Osteocyte (in vitro differentiated cells): ENCODE measurements at regions not wholly inside any gene's neighbourhood (a gene's known extent, or its start where the extent isn't known, plus 50 kb on each side); places are given as distances from the start of the nearest gene placed in this dataset.

Experiments used
- DNase-seq: peaks from one replicate; pipeline ENCODE4 v3.0.0; 2021; ENCODE audit warnings: mixed read lengths; ENCODE audit not compliant: unreplicated experiment; ENCODE audit errors: extremely low spot score
- H3K27ac Mint-ChIP-seq: one replicate; pipeline ENCODE4 v1.8.0; 2021; ENCODE audit warnings: mild to moderate bottlenecking, mixed read lengths; ENCODE audit not compliant: unreplicated experiment
- H3K27me3 Mint-ChIP-seq: one replicate; pipeline ENCODE4 v1.8.0; 2021; ENCODE audit warnings: mixed read lengths; ENCODE audit not compliant: unreplicated experiment
- H3K36me3 Mint-ChIP-seq: one replicate; pipeline ENCODE4 v1.8.0; 2021; ENCODE audit warnings: mixed read lengths; ENCODE audit not compliant: unreplicated experiment
- H3K4me1 Mint-ChIP-seq: one replicate; pipeline ENCODE4 v1.8.0; 2021; ENCODE audit warnings: mixed read lengths; ENCODE audit not compliant: unreplicated experiment
- H3K4me3 Mint-ChIP-seq: one replicate; pipeline ENCODE4 v1.8.0; 2021; ENCODE audit warnings: mild to moderate bottlenecking, moderate library complexity, mixed read lengths; ENCODE audit not compliant: unreplicated experiment
- H3K9me3 Mint-ChIP-seq: one replicate; pipeline ENCODE4 v1.8.0; 2021; ENCODE audit warnings: mixed read lengths; ENCODE audit not compliant: unreplicated experiment
- TF ChIP-seq, protein P1 (sequence below): fragments of 200-600 bp; sonication (generic); IDR thresholded peaks from 2 replicates; pipeline ENCODE4 v1.5.0; 2021; ENCODE audit warnings: antibody characterized with exemption, mild to moderate bottlenecking, moderate library complexity

DNA sequence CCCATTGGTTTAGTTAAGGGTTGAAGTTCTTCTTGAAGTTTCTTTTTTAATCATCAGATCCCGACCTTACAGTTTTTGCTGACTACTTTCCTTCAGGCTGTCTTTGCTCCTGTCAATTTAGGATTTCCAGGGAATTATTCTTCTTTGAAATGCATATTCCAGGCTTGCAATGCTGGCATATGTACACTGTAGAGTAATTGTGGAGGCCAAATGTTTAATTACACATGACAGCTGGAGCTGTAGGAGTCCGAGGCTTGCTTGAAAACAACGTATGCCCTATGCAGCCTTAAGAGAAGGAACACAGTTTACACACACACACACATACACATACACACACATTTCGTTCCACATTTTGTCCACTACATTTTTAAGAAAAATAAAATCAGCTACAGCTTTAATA lies 602.3 kb downstream of the TMEM182 start:
- no peak for DNase-seq
- TF ChIP-seq, protein P1, sequence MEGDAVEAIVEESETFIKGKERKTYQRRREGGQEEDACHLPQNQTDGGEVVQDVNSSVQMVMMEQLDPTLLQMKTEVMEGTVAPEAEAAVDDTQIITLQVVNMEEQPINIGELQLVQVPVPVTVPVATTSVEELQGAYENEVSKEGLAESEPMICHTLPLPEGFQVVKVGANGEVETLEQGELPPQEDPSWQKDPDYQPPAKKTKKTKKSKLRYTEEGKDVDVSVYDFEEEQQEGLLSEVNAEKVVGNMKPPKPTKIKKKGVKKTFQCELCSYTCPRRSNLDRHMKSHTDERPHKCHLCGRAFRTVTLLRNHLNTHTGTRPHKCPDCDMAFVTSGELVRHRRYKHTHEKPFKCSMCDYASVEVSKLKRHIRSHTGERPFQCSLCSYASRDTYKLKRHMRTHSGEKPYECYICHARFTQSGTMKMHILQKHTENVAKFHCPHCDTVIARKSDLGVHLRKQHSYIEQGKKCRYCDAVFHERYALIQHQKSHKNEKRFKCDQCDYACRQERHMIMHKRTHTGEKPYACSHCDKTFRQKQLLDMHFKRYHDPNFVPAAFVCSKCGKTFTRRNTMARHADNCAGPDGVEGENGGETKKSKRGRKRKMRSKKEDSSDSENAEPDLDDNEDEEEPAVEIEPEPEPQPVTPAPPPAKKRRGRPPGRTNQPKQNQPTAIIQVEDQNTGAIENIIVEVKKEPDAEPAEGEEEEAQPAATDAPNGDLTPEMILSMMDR, result no peak
- Mint-ChIP-seq H3K27ac (no peak overlapping the region), H3K4me3 (no peak overlapping the region), H3K4me1 (no peaks in the 10 kb centered on the region), H3K36me3 (no peaks in the 10 kb centered on the region), H3K27me3 (no peaks in the 10 kb centered on the region), H3K9me3 (no peaks in the 10 kb centered on the region)

DNA sequence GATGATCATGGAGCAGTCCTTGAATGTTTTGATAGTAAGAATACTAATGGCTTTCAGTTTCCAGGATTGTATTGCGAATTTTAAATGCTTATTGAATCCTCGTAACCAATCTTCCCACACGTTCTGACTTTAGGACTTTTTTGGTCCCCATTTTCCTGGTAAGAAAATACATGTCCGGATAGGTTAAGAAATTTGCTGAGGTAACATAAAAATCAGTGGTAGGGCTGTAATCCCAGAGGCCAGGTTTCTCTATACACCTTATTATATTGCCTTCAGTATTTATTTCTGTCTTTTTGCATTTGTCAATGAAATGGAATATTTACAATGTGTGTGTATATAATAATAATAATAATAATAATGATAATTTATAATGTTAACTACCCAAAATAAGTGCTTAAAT lies 603.2 kb downstream of the TMEM182 start:
- H3K36me3 Mint-ChIP-seq, result no peaks in the 10 kb centered on the region
- TF ChIP-seq, protein P1, result no peak
- H3K27me3 Mint-ChIP-seq, result no peaks in the 10 kb centered on the region
- no peaks in the 10 kb centered on the region for H3K9me3 Mint-ChIP-seq
- no peak overlapping the region for H3K4me3 Mint-ChIP-seq
- H3K4me1 Mint-ChIP-seq, result no peaks in the 10 kb centered on the region
- DNase-seq, result no peak
- H3K27ac Mint-ChIP-seq, result no peak overlapping the region

DNA sequence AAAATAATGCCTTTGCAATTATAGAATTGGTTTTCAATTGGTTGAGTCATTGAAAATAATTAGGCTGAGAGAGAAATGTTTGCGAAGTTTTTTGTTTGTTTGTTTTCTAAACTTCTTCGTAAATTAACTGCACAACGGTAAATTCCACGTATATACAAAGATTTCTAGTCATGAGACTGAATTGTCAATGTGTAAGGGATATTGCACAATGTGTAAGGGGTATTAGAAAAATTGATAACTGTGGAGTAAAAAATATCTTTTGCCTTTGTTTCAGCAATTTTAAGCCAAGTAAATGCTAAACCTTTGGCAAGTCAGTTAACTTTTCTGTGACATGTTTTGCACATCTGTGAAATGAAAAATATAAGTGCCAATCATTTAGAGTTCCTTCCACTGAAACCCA lies 606.0 kb downstream of the TMEM182 start:
- no peaks in the 10 kb centered on the region for H3K27me3 Mint-ChIP-seq
- H3K27ac Mint-ChIP-seq, result no peak overlapping the region
- peaks cover 3% of the 10 kb centered on the region for H3K9me3 Mint-ChIP-seq
- TF ChIP-seq, protein P1, result no peak
- H3K36me3 Mint-ChIP-seq, result no peaks in the 10 kb centered on the region
- DNase-seq, result no peak
- H3K4me1 Mint-ChIP-seq, result no peaks in the 10 kb centered on the region
- no peak overlapping the region for H3K4me3 Mint-ChIP-seq

DNA sequence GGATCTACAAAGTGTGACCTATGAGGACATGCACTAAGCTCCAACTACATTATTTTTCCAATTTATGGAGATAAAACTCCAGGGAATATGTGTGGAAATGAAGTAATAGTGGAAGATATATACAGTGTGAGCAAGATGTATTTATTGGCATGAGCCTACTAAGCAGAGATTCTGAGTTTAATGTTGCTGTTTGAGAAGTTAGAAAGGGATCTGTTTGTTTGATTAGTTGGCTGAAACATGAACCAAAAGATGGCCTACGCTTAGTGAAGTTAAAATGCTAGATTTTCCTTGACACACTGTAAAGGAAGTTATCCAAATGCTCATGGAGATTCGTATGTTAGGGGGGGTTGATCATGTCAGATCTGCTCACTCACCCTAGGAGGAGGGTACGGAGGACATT lies 621.7 kb downstream of the TMEM182 start:
- TF ChIP-seq, protein P1, result no peak
- Mint-ChIP-seq H3K27ac (no peak overlapping the region), H3K27me3 (no peaks in the 10 kb centered on the region), H3K4me1 (no peaks in the 10 kb centered on the region), H3K4me3 (no peak overlapping the region), H3K36me3 (no peaks in the 10 kb centered on the region), H3K9me3 (peaks cover 11% of the 10 kb centered on the region)
- no peak for DNase-seq

DNA sequence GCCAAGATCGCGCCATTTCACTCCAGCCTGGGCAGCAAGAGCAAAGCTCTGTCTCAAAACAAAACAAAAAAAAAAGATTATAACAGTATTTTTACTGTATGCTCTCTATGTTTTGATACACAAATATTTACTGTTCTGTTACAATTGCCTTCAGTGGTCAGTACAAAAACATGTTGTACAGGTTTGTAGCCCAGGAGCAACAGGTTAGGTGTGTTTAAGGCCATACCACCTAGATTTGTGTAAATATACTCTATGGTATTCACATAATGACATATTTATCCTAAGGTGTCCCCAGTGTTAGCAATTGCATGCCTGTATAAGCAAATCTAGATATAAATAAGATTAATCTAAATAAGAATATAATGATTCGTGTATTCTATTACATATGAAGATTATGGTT lies 625.0 kb downstream of the TMEM182 start:
- Mint-ChIP-seq H3K9me3 (peaks cover 4% of the 10 kb centered on the region), H3K4me3 (no peak overlapping the region), H3K4me1 (no peaks in the 10 kb centered on the region), H3K36me3 (no peaks in the 10 kb centered on the region), H3K27me3 (no peaks in the 10 kb centered on the region), H3K27ac (no peak overlapping the region)
- TF ChIP-seq, protein P1, result no peak
- DNase-seq, result no peak
